ENCODE measurements at regions not wholly inside any gene's neighbourhood (a gene's known extent, or its start where the extent isn't known, plus 50 kb on each side); places are given as distances from the start of the nearest gene placed in this dataset.
"Not testable (repeated sequence)": the region's sequence is repeated elsewhere in the genome, so short reads cannot be mapped to it uniquely, and the experiment has no call there.

DNA sequence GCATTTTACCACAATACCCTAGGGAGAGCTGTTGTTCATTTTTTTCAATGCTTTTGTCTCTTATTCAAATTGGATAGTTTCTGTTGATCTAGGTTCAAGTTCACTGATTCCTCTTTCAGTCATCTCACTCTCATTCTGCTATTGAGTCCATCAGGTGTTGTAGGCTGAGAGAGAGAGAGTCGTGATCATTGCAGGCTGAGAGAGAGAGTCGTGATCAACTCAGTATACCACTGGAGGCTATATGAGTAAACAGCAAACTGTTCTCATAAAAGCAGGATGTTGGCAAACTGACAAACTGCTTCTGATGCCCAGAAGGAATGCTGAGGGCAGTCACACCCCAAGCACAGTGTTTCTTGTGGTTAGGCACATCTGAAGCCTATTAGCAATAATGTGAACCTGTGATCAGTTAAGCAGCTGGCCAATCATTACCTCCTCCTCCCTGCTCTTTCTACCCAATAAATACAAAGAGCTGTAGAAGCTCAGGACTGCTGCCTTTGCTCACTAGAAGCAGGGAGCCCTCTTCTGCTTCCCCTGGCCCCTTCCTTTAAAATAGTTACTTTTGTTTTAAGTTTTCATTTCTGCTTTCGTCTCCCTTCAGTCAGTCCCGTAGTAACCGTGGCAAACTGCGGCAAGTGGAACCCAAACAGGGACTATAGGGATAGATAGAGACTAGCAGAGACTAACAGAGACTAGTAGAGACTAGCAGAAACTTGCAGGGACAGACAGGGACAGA, 476.1 kb upstream of the ACO1 start:
- DNase-seq (ENCODE audit: low read depth in 2 of 2), result no peak

DNA sequence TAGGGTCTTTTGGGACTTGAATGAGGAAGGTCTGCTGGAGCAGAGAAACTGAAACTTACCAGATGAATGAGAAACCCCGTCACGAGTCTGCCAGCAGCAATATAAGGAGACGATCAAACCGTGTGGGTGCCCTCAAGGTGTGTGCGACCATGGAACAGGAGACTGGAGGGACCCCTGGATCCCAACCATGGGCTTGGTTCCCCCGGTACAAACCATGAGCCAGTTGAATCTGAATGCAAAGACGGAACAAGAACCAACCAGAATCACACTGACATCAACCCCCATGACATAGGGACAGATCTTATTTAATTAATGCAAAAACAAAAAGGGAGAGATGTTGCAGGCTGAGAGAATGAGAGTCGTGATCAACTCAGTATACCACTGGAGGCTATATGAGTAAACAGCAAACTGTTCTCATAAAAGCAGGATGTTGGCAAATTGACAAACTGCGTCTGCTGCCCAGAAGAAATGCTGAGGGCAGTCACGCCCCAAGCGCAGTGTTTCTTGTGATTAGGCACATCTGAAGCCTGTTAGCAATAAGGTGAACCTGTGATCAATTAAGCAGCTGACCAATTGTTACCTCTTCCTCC, 475.5 kb upstream of the ACO1 start:
- no peak for DNase-seq (ENCODE audit: low read depth in 2 of 2)

- no peak for DNase-seq (ENCODE audit: low read depth in 2 of 2)
Observed at GRCh38 chr9:31912636-31913035, 471.8 kb upstream of the ACO1 start.

GRCh38 chr9:31916591-31917241, 467.7 kb upstream of the ACO1 start:
- no peak for DNase-seq (ENCODE audit: low read depth in 2 of 2)

DNA sequence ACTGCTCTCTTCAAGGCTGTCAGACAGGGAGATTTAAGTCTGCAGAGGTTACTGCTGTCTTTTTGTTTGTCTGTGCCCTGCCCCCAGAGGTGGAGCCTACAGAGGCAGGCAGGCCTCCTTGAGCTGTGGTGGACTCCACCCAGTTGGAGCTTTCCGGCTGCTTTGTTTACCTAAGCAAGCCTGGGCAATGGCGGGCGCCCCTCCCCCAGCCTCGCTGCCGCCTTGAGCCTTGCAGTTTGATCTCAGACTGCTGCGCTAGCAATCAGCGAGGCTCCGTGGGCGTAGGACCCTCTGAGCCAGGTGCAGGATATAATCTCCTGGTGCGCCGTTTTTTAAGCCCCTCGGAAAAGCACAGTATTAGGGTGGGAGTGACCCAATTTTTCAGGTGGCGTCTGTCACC, 446.7 kb upstream of the ACO1 start:
- DNase-seq (ENCODE audit: low read depth in 2 of 2), result not testable (repeated sequence)

- no peak for DNase-seq (ENCODE audit: low read depth in 2 of 2)
Observed at GRCh38 chr9:31950756-31951155, 433.7 kb upstream of the ACO1 start.

DNA sequence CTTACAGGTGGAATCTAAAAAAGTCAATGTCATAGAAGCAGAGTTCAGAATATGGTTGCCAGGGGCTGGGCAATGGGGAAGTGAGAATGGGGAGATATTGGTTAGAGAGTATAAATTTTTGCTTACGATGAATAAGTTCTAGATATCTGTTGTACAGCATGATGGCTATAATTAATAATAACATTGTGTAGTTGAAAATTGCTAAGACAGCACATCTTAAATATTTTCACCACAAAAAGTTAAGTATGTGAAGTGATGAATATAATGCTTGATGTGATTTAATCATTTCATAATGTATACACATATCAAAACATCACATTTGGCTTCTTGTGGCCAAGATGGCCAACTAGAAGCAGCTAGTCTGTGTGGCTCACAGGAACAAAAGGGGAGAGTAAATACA, 425.9 kb upstream of the ACO1 start:
- no peak for DNase-seq (ENCODE audit: low read depth in 2 of 2)

DNA sequence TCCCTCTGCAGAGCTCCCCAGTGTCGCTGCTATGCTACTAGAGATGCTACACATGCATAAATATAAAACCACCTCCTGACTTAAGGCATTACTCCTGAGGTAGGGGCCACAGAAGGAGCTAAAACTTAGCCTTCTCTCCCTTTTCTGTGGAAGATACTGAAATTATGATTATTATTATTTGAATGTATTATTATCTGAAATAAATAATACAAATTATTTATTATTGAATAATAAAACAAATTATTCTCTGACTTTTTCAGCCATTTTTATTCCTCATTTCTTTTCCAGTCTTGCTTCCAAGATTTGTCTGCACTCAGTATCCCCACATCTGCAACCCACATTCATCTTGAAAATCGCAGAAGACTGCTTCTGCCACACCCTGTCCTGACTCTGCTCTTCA, 414.9 kb upstream of the ACO1 start:
- no peak for DNase-seq (ENCODE audit: low read depth in 2 of 2)

GRCh38 chr9:31983895-31984294, 400.5 kb upstream of the ACO1 start:
- DNase-seq (ENCODE audit: low read depth in 2 of 2), result no peak

DNA sequence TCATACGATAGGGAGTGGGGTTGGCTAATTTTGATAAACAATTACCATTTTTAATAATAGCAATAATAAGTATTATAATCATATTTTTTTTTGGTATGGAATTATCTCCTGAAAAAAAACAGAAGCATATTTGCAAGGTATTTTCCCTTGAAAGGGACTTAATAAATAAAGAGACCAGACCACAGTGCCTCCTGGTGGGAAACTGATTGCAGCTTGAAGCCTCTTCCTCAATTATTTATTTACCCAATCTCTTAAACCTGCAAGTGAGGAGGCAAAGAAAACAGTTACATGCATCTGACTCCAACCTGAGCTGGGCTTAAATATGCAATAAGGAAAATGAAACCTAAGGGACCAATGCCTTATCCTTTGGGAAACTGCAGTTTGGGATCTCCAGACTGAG, 388.1 kb upstream of the ACO1 start:
- DNase-seq (ENCODE audit: low read depth in 2 of 2), result no peak

GRCh38 chr9:32004431-32005076, 379.9 kb upstream of the ACO1 start:
- no peak for DNase-seq (ENCODE audit: low read depth in 2 of 2)

DNA sequence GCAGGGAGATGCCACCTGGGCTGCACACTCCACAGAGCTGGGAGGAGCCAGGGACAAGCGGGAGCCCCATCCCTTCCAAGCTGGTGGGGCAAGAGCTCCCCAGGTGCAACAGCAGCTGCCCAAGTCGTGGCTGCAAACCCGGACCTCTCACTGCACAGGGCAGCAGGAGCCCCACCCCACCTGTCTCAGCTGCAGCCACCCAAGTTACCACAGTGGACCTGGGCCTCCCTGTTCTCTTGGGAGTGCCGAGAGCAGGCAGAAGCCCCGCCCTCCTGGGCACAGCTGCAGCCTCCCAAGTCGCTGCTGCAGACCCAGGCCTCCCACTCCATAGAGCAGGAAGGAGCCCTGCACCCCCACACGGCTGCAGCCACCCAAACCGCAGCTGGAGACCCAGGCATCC, 374.1 kb upstream of the ACO1 start:
- no peak for DNase-seq (ENCODE audit: low read depth in 2 of 2)

DNA sequence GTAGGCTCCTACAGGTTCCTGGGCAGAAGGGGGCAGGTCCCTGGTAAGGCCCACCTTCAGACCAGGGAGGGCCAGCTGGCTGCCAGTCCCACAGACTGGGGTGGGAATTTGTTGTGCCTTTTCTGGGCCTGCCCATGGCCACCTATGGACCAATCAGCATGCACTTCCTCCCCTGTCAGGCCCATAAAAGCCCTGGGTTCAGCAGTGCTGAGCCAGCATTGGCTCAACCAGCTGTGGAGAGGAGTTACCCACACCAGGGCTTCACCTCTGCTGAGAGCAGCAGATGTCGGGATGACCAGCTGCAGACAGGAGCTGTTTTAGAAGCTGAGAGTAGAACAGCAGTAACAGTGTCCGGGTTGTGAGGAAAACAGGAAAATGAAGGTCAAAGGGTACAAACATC, 373.4 kb upstream of the ACO1 start:
- no peak for DNase-seq (ENCODE audit: low read depth in 2 of 2)

- DNase-seq (ENCODE audit: low read depth in 2 of 2), result no peak
Observed at GRCh38 chr9:32015795-32016194, 368.6 kb upstream of the ACO1 start.

- no peak for DNase-seq (ENCODE audit: low read depth in 2 of 2)
Observed at GRCh38 chr9:32045513-32045912, 338.9 kb upstream of the ACO1 start.

DNA sequence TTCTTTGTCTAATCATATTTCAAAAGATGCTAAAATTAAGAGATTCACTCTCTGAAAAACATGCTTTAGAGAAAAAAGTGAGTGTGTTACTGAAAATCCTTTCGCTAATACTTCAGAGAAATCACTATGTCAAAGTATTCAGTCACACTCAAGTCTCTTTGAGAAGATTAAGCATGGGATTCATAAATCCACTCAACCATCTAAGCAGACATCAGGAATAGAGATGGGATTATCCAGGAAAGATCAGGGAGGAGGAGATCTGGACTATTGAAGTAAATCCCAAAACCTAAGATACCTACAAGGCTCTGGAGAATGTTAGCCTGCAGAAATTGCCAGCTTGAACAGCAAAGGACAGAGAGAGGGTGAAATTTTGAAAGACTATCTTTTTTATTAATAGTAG, 317.2 kb upstream of the ACO1 start:
- DNase-seq (ENCODE audit: low read depth in 2 of 2), result no peak

DNA sequence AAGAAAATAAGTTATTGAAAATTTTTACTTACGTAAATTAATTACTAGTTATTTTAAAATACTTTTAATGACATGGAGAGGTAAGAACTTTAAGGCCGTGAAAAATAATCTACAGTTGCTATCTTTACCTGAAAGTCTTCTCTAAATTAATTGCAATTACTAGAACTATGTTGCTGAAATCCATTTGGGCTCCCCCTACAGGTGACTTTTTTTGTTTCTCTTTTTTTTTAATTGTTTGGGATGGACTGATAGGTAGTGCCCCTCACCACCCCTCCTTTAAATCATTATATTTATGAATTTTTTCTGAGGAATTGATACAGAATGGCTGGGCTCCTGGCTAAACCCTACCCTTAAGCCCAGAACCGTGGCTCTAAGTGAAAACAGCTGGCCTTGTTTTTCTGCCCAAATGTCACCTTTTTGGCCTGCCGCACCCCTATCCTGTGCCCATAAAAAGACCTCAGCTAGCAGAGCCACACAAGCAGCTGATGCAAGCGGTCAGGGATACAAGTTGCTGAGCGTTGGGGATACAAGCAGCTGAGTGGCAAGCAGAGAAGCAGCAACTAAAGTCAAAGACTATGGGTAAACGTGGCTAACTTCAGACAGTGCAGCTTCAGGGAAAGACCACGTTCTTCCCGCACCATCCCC, 315.2 kb upstream of the ACO1 start:
- no peak for DNase-seq (ENCODE audit: low read depth in 2 of 2)

- no peak for DNase-seq (ENCODE audit: low read depth in 2 of 2)
Observed at GRCh38 chr9:32069969-32070368, 314.5 kb upstream of the ACO1 start.

- no peak for DNase-seq (ENCODE audit: low read depth in 2 of 2)
Observed at GRCh38 chr9:32072570-32072969, 311.9 kb upstream of the ACO1 start.

DNA sequence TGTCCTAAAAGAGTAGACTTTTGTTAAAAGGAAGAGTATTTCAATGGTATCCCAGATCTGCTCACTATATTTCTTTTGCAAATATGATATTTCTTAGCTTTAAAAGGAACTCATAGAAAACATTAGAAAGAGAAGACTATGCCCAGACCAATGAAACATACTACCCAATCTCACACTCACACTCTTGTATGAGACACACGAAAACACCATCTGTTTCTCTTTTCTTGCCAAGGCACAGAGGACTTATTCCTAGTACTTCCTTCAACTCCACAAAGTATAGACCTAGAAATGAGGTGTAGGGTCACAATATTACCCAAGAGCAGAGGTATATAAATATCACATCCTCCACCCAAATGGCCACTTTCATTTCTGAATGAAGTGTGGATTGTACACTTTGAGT, 292.4 kb upstream of the ACO1 start:
- DNase-seq (ENCODE audit: low read depth in 2 of 2), result no peak

DNA sequence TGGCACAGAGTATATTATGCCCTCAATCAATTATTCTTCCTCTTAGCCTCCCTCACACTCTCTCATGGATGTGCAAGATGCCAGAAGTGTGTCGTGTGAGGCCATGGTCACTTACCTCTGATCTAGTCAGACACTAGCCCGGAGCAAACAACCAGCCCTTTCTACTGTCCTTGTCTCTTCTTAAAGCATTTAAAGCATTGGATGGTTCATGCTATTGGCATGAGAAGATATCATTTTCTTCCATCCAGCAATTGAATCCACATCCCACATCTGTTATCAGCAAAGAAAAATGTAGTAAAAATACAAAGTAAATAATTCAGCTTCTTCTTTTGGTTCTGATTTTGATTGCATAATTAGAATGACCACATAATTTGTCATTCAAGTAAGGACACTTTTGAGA, 267.2 kb upstream of the ACO1 start:
- DNase-seq (ENCODE audit: low read depth in 2 of 2), result no peak

- no peak for DNase-seq (ENCODE audit: low read depth in 2 of 2)
Observed at GRCh38 chr9:32128546-32128945, 255.9 kb upstream of the ACO1 start.

Measured in stimulated activated CD4-positive, alpha-beta T cell treated with anti-CD3 and anti-CD28 coated beads, Interleukin-12 subunit alpha, Interleukin-12 subunit beta, amount 100 ng/mL, for 24 hours (primary cell).